Osteoblast (primary cell): ENCODE measurements at regions not wholly inside any gene's neighbourhood (a gene's known extent, or its start where the extent isn't known, plus 50 kb on each side); places are given as distances from the start of the nearest gene placed in this dataset.
"Not testable (repeated sequence)": the region's sequence is repeated elsewhere in the genome, so short reads cannot be mapped to it uniquely, and the experiment has no call there.

Experiments
- DNase-seq: peaks from one replicate; pipeline ENCODE4 v3.0.0; 2011; ENCODE audit warnings: low spot score, mixed read lengths; ENCODE audit not compliant: insufficient read length; ENCODE audit errors: missing footprints
- H2AFZ ChIP-seq: 2 replicates; pipeline ENCODE4 v1.6.0; 2011; ENCODE audit warnings: mild to moderate bottlenecking, low read length
- H3K27ac ChIP-seq: 2 replicates; pipeline ENCODE4 v1.5.1; 2011; ENCODE audit warnings: mild to moderate bottlenecking, low read depth, low read length, moderate library complexity
- H3K27me3 ChIP-seq: 2 replicates; pipeline ENCODE4 v1.6.0; 2012; ENCODE audit warnings: mild to moderate bottlenecking, control low read depth, inconsistent platforms, low read length, moderate library complexity; ENCODE audit not compliant: insufficient read depth
- H3K36me3 ChIP-seq: 2 replicates; pipeline ENCODE4 v1.5.1; 2011; ENCODE audit warnings: mild to moderate bottlenecking, low read length, control low read depth, moderate library complexity; ENCODE audit not compliant: insufficient read depth
- H3K4me1 ChIP-seq: 2 replicates; pipeline ENCODE4 v1.5.1; 2011; ENCODE audit warnings: mild to moderate bottlenecking, low read length, control low read depth, moderate library complexity; ENCODE audit not compliant: insufficient read depth
- H3K4me2 ChIP-seq: 2 replicates; pipeline ENCODE4 v1.6.0; 2011; ENCODE audit warnings: mild to moderate bottlenecking, low read length; ENCODE audit not compliant: insufficient read depth
- H3K4me3 ChIP-seq: fragments of 200-600 bp; sonication (generic); 3 replicates; pipeline ENCODE4 v1.5.1; 2012; ENCODE audit warnings: mild to moderate bottlenecking, low read length, inconsistent platforms; ENCODE audit not compliant: insufficient read depth
- H3K79me2 ChIP-seq: 2 replicates; pipeline ENCODE4 v1.6.0; 2012; ENCODE audit warnings: mild to moderate bottlenecking, low read length, control low read depth, inconsistent platforms; ENCODE audit not compliant: insufficient read depth
- H3K9me3 ChIP-seq: 2 replicates; pipeline ENCODE4 v1.5.1; 2011; ENCODE audit warnings: low read depth, low read length, control low read depth
- H4K20me1 ChIP-seq: 2 replicates; pipeline ENCODE4 v1.6.0; 2012; ENCODE audit warnings: mild to moderate bottlenecking, low read length, control low read depth; ENCODE audit not compliant: insufficient read depth
- CTCF ChIP-seq: IDR thresholded peaks from 2 replicates; pipeline ENCODE4 v1.5.1; 2011; ENCODE audit warnings: mild to moderate bottlenecking, low read depth, low read length, moderate library complexity; ENCODE audit errors: extremely low read depth

GRCh38 chr6:167751579-167752115 lies 75.1 kb upstream of the AFDN start:
- Histone ChIP-seq H3K27me3 (no peaks in the 10 kb centered on the region), H3K4me1 (no peaks in the 10 kb centered on the region), H3K36me3 (no peaks in the 10 kb centered on the region), H3K9me3 (no peaks in the 10 kb centered on the region), H3K4me2 (no peak overlapping the region), H3K79me2 (no peaks in the 10 kb centered on the region), H3K4me3 (no peak overlapping the region), H3K27ac (no peak overlapping the region), H2AFZ (no peak overlapping the region), H4K20me1 (no peaks in the 10 kb centered on the region)
- TF ChIP-seq CTCF: no peak
- DNase-seq: peak; percentile 6

- not testable (repeated sequence) for H4K20me1 ChIP-seq, DNase-seq, H3K4me1 ChIP-seq, H3K36me3 ChIP-seq, H3K79me2 ChIP-seq, H3K27me3 ChIP-seq, H3K27ac ChIP-seq, H3K4me2 ChIP-seq, H3K4me3 ChIP-seq, H3K9me3 ChIP-seq, H2AFZ ChIP-seq
Measured at GRCh38 chr6:167753281-167753680, 73.4 kb upstream of the AFDN start.

- no peak overlapping the region for H3K27ac ChIP-seq
Measured at GRCh38 chr6:167754691-167755090, 72.0 kb upstream of the AFDN start.

GRCh38 chr6:167755461-167755860 lies 71.2 kb upstream of the AFDN start:
- no peaks in the 10 kb centered on the region for H3K79me2 ChIP-seq
- TF ChIP-seq CTCF: no peak
- no peak overlapping the region for H3K4me3 ChIP-seq

More at GRCh38 chr6:167754691-167755090, 72.0 kb upstream of the AFDN start:
- DNase-seq: peak; percentile 18
- Histone ChIP-seq H3K4me2 (no peak overlapping the region), H3K4me3 (no peak overlapping the region), H2AFZ (no peak overlapping the region), H3K79me2 (no peaks in the 10 kb centered on the region), H3K4me1 (no peaks in the 10 kb centered on the region), H4K20me1 (no peaks in the 10 kb centered on the region), H3K36me3 (no peaks in the 10 kb centered on the region), H3K27me3 (no peaks in the 10 kb centered on the region), H3K9me3 (no peaks in the 10 kb centered on the region)
- no peak for TF ChIP-seq CTCF

More at GRCh38 chr6:167755461-167755860, 71.2 kb upstream of the AFDN start:
- DNase-seq: no peak
- Histone ChIP-seq H3K9me3 (no peaks in the 10 kb centered on the region), H2AFZ (no peak overlapping the region), H3K27ac (no peak overlapping the region), H3K4me2 (no peak overlapping the region), H3K36me3 (no peaks in the 10 kb centered on the region), H4K20me1 (no peaks in the 10 kb centered on the region), H3K4me1 (no peaks in the 10 kb centered on the region), H3K27me3 (no peaks in the 10 kb centered on the region)
